NT2/D1 (cell line): ENCODE measurements at regions not wholly inside any gene's neighbourhood (a gene's known extent, or its start where the extent isn't known, plus 50 kb on each side); places are given as distances from the start of the nearest gene placed in this dataset.

ENCODE experiments used
- YY1 ChIP-seq: IDR thresholded peaks from 2 replicates; pipeline ENCODE4 v1.6.1; 2011; ENCODE audit not compliant: insufficient read length, insufficient read depth
- ZNF274 ChIP-seq: IDR thresholded peaks from 2 replicates; pipeline ENCODE4 v1.6.1; 2011; ENCODE audit warnings: mild to moderate bottlenecking, low read depth, low read length

DNA sequence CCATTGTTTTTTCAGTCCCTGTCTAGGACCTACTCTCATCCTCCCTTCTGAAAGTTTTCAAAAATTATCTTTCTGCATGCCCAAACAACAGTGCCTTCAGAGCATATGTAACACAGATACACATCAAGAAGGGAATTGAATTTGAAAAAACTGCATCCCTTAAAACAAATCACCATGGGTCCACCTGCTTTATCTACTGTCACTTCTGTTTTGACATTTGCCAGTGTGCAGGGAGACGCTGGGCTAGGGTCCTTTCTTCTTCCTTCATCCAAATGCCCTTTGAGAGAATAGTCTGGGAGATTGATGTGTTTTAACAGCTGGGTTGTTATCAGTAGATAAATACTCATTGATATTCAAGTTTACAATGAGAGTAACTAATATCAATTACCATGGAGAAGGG is 1630.1 kb downstream of the MAT2B start:
- no peak for TF ChIP-seq YY1
- TF ChIP-seq ZNF274, result no peak
